GM12873 (cell line): ENCODE measurements at regions not wholly inside any gene's neighbourhood (a gene's known extent, or its start where the extent isn't known, plus 50 kb on each side); places are given as distances from the start of the nearest gene placed in this dataset.

ENCODE experiments used
- TF ChIP-seq, protein P1 (sequence below): IDR thresholded peaks from 2 replicates; pipeline ENCODE4 v1.5.1; 2012; ENCODE audit warnings: low read depth, mild to moderate bottlenecking, moderate library complexity, low read length, control low read depth; ENCODE audit not compliant: insufficient read depth; ENCODE audit errors: missing control alignments

DNA sequence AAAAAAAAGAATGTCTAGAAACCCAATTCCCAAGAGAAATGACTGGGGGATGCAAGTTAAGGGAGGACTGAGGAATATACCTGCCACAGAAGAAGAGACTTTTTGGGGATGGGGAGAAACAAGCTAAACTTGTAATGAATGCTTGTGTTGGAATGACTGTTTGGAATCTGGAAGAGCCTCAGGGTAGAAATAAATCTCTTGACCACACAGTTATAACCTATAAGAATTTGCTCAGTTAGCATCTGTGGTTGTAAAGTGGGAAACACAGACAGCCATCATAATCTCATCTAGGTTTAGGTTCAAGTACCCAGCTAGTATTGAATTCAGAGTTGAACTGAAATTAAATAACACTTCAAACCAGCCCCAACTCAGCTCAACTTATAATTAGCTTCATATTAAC, 678.3 kb upstream of the CHD1 start:
- TF ChIP-seq, protein P1, sequence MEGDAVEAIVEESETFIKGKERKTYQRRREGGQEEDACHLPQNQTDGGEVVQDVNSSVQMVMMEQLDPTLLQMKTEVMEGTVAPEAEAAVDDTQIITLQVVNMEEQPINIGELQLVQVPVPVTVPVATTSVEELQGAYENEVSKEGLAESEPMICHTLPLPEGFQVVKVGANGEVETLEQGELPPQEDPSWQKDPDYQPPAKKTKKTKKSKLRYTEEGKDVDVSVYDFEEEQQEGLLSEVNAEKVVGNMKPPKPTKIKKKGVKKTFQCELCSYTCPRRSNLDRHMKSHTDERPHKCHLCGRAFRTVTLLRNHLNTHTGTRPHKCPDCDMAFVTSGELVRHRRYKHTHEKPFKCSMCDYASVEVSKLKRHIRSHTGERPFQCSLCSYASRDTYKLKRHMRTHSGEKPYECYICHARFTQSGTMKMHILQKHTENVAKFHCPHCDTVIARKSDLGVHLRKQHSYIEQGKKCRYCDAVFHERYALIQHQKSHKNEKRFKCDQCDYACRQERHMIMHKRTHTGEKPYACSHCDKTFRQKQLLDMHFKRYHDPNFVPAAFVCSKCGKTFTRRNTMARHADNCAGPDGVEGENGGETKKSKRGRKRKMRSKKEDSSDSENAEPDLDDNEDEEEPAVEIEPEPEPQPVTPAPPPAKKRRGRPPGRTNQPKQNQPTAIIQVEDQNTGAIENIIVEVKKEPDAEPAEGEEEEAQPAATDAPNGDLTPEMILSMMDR = no peak

DNA sequence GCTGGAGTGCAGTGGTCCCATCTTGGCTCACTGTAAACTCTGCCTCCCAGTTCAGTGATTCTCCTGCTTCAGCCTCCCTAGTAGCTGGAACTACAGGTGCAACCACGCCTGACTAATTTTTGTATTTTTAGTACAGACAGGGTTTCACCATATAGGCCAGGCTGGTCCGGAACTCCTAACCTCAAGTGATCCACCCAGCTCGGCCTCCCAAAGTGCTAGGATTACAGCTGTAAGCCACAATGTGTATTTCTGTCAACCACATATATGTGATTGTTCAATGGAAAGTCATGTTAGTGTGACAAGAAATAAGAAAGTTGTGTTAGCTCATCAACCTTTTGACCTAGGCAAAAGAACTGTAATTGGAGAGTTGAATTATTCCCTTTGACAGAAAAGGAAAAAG, 677.1 kb upstream of the CHD1 start:
- TF ChIP-seq, protein P1 = no peak

DNA sequence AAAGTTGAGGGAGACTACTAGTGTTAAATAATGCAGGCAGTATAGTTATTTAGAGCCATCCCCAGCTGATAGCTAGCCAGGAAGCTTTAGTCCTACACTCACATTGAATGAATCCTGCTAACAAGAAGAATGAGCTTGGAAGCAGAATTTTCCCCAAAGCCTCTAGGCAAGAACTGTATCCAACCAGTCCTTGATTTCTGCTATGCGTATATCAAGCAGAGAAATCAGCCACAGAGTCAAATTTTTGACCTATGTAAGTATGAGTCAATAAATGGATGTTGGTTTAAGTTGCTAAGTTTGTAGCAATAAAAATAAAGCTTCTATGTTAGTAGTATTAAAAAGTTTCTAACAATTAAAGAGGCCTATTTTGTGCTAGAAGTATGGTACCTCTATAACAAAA, 672.1 kb upstream of the CHD1 start:
- TF ChIP-seq, protein P1 = no peak

DNA sequence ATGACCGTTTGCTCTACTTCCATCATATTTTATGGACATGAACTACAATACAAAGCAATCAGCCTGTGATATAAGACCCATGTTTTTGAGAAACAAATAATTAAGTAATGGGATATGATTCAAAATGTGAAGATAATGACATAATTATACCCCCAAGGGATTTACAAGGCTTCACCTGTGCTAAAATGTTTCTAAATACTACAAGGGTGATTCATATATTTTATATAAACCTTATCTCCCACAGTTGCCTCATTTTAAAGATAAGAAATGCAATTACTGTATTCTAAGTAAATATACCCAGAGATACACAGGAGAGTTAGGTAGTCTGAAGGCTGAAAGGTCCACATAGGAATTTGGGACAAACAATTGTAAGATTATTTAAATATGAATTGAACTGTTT, 662.0 kb upstream of the CHD1 start:
- TF ChIP-seq, protein P1 = no peak

DNA sequence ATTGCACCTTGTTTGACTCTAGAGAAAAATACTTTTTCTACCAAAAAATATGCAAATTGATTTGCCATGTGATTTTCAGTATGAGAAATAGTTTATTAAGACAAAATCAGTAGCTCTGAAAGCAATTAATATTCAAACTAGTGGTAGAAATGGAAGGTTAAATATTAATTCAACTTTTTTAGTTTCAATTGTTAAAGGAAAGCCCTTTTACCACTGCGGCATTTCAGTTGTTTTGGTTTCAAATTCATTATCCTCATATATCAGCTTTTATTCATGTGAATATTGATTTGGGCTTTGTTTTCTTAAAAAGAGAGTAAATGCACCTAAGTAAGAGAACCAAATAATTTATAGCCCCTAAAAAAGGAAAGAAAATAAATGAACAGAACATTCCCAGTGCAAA, 660.6 kb upstream of the CHD1 start:
- TF ChIP-seq, protein P1 = no peak

DNA sequence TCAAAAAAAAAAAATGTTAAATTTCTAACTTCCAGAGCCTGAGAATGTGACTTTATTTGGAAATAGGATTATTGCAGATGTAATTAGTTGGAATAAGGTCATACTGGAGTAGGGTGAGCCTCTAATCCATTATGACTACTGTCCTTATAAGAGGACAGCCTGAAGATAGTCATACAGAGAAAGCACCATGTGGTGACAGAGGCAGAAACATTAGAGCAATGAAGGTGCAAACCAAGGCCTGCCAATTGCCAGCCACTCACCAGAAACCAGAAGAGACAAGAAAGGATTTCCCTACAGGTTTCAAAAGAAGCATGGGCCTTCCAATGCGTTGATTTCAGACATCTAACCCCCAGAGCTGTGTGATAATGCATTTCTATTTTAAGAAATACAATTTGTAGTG, 659.2 kb upstream of the CHD1 start:
- TF ChIP-seq, protein P1 = no peak

DNA sequence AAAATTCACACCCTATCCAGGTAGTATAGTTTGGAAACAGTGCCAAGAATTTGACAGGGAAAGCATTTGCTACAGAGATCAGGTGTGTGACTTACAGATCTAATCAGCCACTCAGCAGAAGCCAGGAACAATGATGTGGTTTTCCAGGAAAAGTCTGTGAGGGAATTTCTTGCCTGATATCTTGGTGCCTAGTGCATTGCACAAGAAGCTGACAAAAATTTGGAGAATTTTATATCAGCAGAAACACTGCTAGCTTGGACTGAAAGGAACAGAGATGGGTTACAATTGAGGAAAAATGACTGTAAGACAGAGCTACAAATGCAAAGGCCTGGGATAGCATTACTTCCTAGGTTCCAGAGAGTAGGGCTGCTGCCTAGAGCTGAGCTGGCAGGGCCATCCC, 658.1 kb upstream of the CHD1 start:
- TF ChIP-seq, protein P1 = no peak

DNA sequence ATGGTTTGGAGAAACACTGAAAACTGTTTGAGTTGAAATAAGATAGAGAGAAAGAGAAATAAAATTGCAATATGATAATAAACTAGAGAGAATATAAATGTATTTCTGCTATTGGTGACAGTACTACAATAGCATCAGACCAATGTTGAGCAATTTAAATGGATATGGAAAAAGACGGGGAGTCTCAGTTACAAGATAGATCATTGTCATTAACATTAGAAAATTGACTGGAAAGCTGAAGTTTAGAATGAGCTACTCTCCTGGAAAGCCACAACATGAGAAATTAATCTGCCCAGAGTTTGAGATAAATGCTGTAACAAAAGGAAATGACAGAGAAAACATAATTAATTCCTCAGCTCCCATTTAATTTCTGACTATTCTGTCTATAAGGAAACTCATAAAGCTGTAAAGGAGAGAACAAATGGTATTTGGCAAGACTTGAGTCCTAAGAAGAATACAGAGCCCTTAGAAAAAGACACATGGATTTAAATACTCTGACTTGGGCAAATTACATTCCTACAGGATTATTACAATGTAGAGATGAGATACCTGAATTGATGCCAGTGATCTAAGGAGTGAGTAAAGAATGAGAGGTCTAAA, 624.5 kb upstream of the CHD1 start:
- TF ChIP-seq, protein P1 = no peak
